OCI-LY1 (cell line): ENCODE measurements at regions not wholly inside any gene's neighbourhood (a gene's known extent, or its start where the extent isn't known, plus 50 kb on each side); places are given as distances from the start of the nearest gene placed in this dataset.

Experiments
- CTCF ChIP-seq: fragments of 200-600 bp; sonication (generic), shearing (Covaris generic); IDR thresholded peaks from 2 replicates; pipeline ENCODE4 v1.5.1; 2017; ENCODE audit warnings: mild to moderate bottlenecking, antibody characterized with exemption, low read length, moderate library complexity, mixed read lengths
- EZH2 ChIP-seq: fragments of 200-600 bp; sonication (generic), shearing (Covaris generic); IDR thresholded peaks from 2 replicates; pipeline ENCODE4 v1.8.0; 2017; ENCODE audit warnings: borderline replicate concordance, mixed run types, mild to moderate bottlenecking, antibody characterized with exemption, low read length, moderate library complexity, mixed read lengths

DNA sequence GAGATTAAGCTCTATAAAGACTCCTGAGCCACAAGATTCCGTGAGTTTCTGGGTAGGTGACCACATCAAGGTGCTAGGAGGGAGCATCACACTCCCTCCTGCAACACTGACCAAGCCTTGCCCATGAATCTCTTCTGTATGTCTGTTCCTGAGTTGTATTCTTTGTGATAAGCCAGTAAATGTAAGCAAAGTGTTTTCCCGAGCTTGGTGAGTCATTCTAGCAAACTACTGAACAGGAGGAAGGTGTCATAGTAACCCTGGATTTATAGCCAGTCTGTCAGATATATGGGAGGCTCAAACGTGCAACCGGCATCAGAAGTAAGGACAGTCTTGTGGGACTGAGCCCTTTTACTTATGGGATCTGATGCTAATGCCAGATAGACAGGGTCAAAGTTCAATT is 346.1 kb upstream of the KYNU start:
- no peak for TF ChIP-seq CTCF
- no peak for TF ChIP-seq EZH2
